LNCAP (cell line): ENCODE measurements at regions not wholly inside any gene's neighbourhood (a gene's known extent, or its start where the extent isn't known, plus 50 kb on each side); places are given as distances from the start of the nearest gene placed in this dataset.

Source experiments
- TF ChIP-seq, protein P1 (sequence below): fragments of 450-650 bp; IDR thresholded peaks from 2 replicates; pipeline ENCODE4 v1.5.1; 2017; ENCODE audit warnings: mild to moderate bottlenecking

DNA sequence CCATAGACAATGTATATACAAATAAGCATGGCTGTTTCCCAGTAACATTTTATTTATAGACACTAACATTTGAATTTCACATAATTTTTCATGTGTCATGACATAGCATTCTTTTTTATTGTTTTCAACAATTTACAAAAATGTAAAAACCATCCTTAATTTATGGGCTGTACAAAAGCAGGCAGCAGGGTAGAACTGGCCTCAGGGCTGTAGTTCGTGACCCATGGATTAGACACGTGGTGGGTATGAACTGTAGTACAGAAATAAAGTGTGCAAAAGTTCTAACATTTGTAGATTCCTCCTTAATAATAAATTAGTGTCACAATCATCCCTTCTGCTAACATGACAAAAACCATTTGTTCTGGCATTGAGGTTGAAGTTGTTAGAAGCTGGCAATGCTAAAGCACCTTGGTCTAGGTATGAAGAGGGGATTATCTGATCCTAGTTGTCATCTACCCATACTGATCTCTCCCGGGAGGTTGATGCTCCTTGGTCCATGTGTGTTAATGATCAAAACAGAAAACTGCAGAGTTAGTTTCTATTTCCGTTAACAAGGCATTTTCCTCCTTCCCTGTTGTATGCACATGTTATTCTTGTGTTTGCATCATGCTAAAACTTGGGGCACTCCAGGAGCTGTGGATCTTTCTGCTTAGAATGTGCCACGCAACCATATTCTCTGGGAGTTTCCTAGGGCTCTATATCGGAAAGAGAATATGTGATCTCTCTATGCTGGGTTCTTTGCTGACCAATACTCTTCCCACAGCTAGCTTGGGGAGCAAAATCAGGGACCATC is 917.6 kb downstream of the TLE1 start:
- TF ChIP-seq, protein P1, sequence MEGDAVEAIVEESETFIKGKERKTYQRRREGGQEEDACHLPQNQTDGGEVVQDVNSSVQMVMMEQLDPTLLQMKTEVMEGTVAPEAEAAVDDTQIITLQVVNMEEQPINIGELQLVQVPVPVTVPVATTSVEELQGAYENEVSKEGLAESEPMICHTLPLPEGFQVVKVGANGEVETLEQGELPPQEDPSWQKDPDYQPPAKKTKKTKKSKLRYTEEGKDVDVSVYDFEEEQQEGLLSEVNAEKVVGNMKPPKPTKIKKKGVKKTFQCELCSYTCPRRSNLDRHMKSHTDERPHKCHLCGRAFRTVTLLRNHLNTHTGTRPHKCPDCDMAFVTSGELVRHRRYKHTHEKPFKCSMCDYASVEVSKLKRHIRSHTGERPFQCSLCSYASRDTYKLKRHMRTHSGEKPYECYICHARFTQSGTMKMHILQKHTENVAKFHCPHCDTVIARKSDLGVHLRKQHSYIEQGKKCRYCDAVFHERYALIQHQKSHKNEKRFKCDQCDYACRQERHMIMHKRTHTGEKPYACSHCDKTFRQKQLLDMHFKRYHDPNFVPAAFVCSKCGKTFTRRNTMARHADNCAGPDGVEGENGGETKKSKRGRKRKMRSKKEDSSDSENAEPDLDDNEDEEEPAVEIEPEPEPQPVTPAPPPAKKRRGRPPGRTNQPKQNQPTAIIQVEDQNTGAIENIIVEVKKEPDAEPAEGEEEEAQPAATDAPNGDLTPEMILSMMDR: no peak

DNA sequence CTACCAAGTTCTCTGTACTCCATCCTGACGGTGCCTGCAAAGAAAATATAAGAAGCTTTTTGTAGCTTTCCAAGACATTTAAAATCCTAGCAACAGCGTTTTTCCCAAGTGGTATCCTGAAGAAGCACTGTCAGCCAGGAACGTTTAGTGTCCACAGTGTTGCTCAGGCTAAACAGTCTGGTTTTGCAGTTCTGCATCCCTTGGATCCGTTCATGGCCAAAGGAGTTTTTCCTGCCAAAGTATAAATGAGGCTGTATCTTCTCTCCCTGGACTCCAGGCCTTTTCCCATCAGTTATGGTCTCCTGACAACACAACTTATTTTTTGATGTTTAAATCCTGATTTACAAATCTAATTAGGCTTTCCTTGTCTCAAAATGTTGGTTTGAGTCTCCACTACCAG is 925.8 kb downstream of the TLE1 start:
- TF ChIP-seq, protein P1: no peak

DNA sequence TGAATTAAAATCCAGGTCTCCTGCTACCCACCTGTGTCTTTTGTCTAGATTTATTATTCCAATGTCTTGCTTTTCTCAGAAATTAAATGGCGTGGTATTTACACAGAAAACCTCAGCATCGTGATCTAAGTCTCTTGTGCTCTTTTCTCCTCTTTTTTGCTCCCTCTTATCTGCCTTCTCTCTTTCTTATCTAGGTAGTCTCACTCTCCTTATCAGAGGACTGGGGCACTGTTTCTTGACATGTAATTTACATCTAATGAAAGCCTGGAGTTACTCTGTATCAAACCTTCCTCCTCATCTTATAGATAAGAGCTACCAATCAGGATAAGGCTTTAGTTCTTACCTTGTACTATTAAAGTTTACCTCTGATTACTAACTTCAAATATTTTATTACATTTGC is 933.8 kb downstream of the TLE1 start:
- TF ChIP-seq, protein P1: no peak

DNA sequence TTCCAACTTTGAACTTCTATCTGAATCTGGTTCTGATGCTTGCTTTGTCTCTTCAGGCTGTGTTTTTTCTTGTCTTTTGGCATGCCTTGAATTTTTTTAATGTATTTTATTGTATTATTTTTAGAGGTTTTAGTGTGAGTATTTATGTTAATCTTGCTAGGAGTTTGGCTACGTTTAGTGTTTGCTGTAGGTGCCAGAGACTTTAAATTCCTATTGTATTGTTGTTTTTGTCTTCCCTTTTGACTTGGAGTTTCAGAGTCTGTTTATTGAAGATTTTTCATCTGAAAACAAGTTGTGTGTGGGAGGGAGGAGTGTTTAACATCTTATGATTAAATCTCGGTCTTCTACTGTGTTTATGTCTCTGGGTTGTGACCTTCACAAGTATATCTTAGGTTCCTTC is 956.8 kb downstream of the TLE1 start:
- TF ChIP-seq, protein P1: no peak

DNA sequence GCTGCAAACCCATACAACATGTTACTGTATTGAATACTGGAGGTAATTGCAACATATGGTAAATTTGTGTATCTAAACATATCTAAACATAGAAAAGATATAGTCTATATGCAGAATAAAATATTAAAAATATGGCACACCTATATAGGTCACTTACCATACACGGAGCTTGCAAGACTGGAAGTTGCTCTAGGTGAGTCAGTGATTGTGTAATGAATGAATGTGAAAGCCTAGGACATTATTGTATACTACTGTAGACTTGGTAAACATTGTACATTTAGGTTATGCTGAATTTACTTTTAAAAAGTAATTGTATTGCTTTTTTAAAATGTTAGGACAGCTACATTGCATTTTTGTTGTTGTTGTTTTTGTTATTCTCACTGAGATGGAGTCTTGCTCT is 968.8 kb downstream of the TLE1 start:
- TF ChIP-seq, protein P1: no peak

DNA sequence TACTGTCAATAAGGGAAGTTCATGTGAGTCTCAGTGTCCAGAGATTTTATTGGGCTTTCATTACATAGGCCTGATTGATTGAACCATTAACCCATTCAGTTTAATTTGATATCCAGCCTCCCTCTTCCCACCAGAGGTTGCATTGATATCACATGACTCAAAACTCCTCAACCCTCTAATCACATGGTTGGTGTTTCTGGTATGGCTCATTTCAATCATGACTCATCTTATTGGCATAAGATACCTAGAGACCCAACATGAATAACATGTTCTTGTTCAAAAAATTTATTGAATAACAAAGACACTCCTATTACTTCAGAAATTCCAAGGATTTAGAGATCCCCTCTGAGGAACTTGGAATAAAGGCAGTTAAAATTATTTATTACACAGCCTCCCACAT is 982.2 kb downstream of the TLE1 start:
- TF ChIP-seq, protein P1: no peak

DNA sequence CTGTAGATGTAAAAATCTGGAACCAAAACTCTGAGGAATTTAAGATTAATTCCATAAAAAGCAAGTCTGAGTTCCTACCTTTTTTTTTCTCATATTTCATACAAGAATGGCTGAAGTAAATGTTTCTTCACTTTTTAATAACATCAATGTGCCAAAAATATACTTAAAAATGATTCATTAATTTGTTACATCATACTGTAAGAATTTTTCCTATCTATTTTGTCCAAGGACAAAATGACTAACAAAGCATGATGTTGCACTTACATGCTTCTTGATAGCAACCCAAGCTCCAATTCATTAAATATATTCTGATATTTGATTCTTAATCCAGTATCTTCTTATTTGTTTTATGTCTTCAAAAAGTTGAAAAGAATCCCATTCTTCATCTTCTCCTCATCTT is 988.3 kb downstream of the TLE1 start:
- TF ChIP-seq, protein P1: no peak
